ENCODE measurements at regions not wholly inside any gene's neighbourhood (a gene's known extent, or its start where the extent isn't known, plus 50 kb on each side); places are given as distances from the start of the nearest gene placed in this dataset.
"Not testable (repeated sequence)": the region's sequence is repeated elsewhere in the genome, so short reads cannot be mapped to it uniquely, and the experiment has no call there.

- no peak for DNase-seq (ENCODE audit: low read depth, low spot score)
- H3K27ac ChIP-seq, result no peak overlapping the region
These were observed 54.3 kb upstream of the CREB3L1 start for GRCh38 chr11:46223252-46223513.

- DNase-seq (ENCODE audit: low read depth, low spot score), result no peak
- H3K27ac ChIP-seq, result no peak overlapping the region
These were observed 54.8 kb upstream of the CREB3L1 start for GRCh38 chr11:46222490-46223251.

GRCh38 chr11:46220313-46220712, 57.1 kb upstream of the CREB3L1 start:
- DNase-seq (ENCODE audit: low read depth, low spot score), result no peak
- no peak overlapping the region for H3K27ac ChIP-seq

- no peak for DNase-seq (ENCODE audit: low read depth, low spot score)
- no peak overlapping the region for H3K27ac ChIP-seq
These were observed 60.7 kb upstream of the CREB3L1 start for GRCh38 chr11:46216765-46217089.

GRCh38 chr11:46216019-46216764, 61.3 kb upstream of the CREB3L1 start:
- no peak overlapping the region for H3K27ac ChIP-seq
- no peak for DNase-seq (ENCODE audit: low read depth, low spot score)

GRCh38 chr11:46215208-46215931, 62.1 kb upstream of the CREB3L1 start:
- no peak for DNase-seq (ENCODE audit: low read depth, low spot score)
- no peak overlapping the region for H3K27ac ChIP-seq

- no peak overlapping the region for H3K27ac ChIP-seq
- DNase-seq (ENCODE audit: low read depth, low spot score), result no peak
These were observed 64.7 kb upstream of the CREB3L1 start for GRCh38 chr11:46212720-46213119.

GRCh38 chr11:46210856-46211255, 66.6 kb upstream of the CREB3L1 start:
- H3K27ac ChIP-seq, result no peak overlapping the region
- DNase-seq (ENCODE audit: low read depth, low spot score), result no peak

- H3K27ac ChIP-seq, result no peak overlapping the region
- peak; percentile 26 for DNase-seq (ENCODE audit: low read depth, low spot score)
These were observed 67.3 kb upstream of the CREB3L1 start for GRCh38 chr11:46210133-46210636.

GRCh38 chr11:46209624-46210023, 67.8 kb upstream of the CREB3L1 start:
- not testable (repeated sequence) for H3K27ac ChIP-seq; DNase-seq (ENCODE audit: low read depth, low spot score)

- no peak for DNase-seq (ENCODE audit: low read depth, low spot score)
- no peak overlapping the region for H3K27ac ChIP-seq
These were observed 68.7 kb upstream of the CREB3L1 start for GRCh38 chr11:46208803-46209202.

GRCh38 chr11:46207270-46207669, 70.2 kb upstream of the CREB3L1 start:
- H3K27ac ChIP-seq, result no peak overlapping the region
- DNase-seq (ENCODE audit: low read depth, low spot score), result no peak

GRCh38 chr11:46204415-46204814, 73.0 kb upstream of the CREB3L1 start:
- not testable (repeated sequence) for H3K27ac ChIP-seq; DNase-seq (ENCODE audit: low read depth, low spot score)

GRCh38 chr11:46203746-46204145, 73.7 kb upstream of the CREB3L1 start:
- H3K27ac ChIP-seq, result no peak overlapping the region
- no peak for DNase-seq (ENCODE audit: low read depth, low spot score)

- no peak for DNase-seq (ENCODE audit: low read depth, low spot score)
These were observed 74.6 kb upstream of the CREB3L1 start for GRCh38 chr11:46202696-46203391.

GRCh38 chr11:46202149-46202548, 75.3 kb upstream of the CREB3L1 start:
- H3K27ac ChIP-seq, result no peak overlapping the region
- no peak for DNase-seq (ENCODE audit: low read depth, low spot score)

More at GRCh38 chr11:46202696-46203391, 74.6 kb upstream of the CREB3L1 start:
- H3K27ac ChIP-seq, result no peak overlapping the region

- DNase-seq (ENCODE audit: low read depth, low spot score), result no peak
- H3K27ac ChIP-seq, result no peak overlapping the region
These were observed 76.8 kb upstream of the CREB3L1 start for GRCh38 chr11:46200537-46201281.

- DNase-seq (ENCODE audit: low read depth, low spot score), result no peak
- H3K27ac ChIP-seq, result no peak overlapping the region
These were observed 77.3 kb upstream of the PHF21A start for GRCh38 chr11:46198245-46199240.

GRCh38 chr11:46197421-46197820, 76.2 kb upstream of the PHF21A start:
- DNase-seq (ENCODE audit: low read depth, low spot score), result no peak
- no peak overlapping the region for H3K27ac ChIP-seq

Measured in epithelial cell of prostate (primary cell).